SIG-M5 treated with dmso at 0.1 percent for 504 hours (cell line): ENCODE measurements at regions not wholly inside any gene's neighbourhood (a gene's known extent, or its start where the extent isn't known, plus 50 kb on each side); places are given as distances from the start of the nearest gene placed in this dataset.
"Not testable (repeated sequence)": the region's sequence is repeated elsewhere in the genome, so short reads cannot be mapped to it uniquely, and the experiment has no call there.

Experiments used
- DNase-seq: peaks from one replicate; lab custom pipeline; 2025; ENCODE audit not compliant: unreplicated experiment; lab: John Stamatoyannopoulos, UW

- DNase-seq = no peak
Observed at GRCh38 chr17:14744761-14745473, 444.0 kb downstream of the HS3ST3B1 start.

GRCh38 chr17:14741491-14741890 is 440.6 kb downstream of the HS3ST3B1 start:
- no peak for DNase-seq

- DNase-seq = no peak
Observed at GRCh38 chr17:14739656-14740431, 439.0 kb downstream of the HS3ST3B1 start.

GRCh38 chr17:14738652-14738988 is 437.7 kb downstream of the HS3ST3B1 start:
- no peak for DNase-seq

GRCh38 chr17:14737984-14738651 is 437.2 kb downstream of the HS3ST3B1 start:
- peak; percentile 93 for DNase-seq

GRCh38 chr17:14736631-14737030 is 435.8 kb downstream of the HS3ST3B1 start:
- DNase-seq = no peak

GRCh38 chr17:14733376-14733775 is 432.5 kb downstream of the HS3ST3B1 start:
- DNase-seq = no peak

GRCh38 chr17:14732211-14732610 is 431.3 kb downstream of the HS3ST3B1 start:
- DNase-seq = no peak

- DNase-seq = no peak
Observed at GRCh38 chr17:14731591-14731990, 430.7 kb downstream of the HS3ST3B1 start.

- no peak for DNase-seq
Observed at GRCh38 chr17:14730821-14731220, 429.9 kb downstream of the HS3ST3B1 start.

GRCh38 chr17:14725729-14726128 is 424.8 kb downstream of the HS3ST3B1 start:
- DNase-seq = no peak

- no peak for DNase-seq
Observed at GRCh38 chr17:14724770-14725169, 423.9 kb downstream of the HS3ST3B1 start.

- not testable (repeated sequence) for DNase-seq
Observed at GRCh38 chr17:14723349-14723748, 422.5 kb downstream of the HS3ST3B1 start.

GRCh38 chr17:14719942-14720341 is 419.1 kb downstream of the HS3ST3B1 start:
- DNase-seq = no peak

- no peak for DNase-seq
Observed at GRCh38 chr17:14717859-14718258, 417.0 kb downstream of the HS3ST3B1 start.

- DNase-seq = no peak
Observed at GRCh38 chr17:14715561-14715960, 414.7 kb downstream of the HS3ST3B1 start.

- DNase-seq = peak; percentile 74
Observed at GRCh38 chr17:14712611-14713021, 411.7 kb downstream of the HS3ST3B1 start.

GRCh38 chr17:14704121-14704520 is 403.2 kb downstream of the HS3ST3B1 start:
- no peak for DNase-seq

- no peak for DNase-seq
Observed at GRCh38 chr17:14701886-14702285, 401.0 kb downstream of the HS3ST3B1 start.

- DNase-seq = no peak
Observed at GRCh38 chr17:14699574-14700185, 398.8 kb downstream of the HS3ST3B1 start.

- DNase-seq = peak; percentile 65
Observed at GRCh38 chr17:14693382-14693781, 392.5 kb downstream of the HS3ST3B1 start.

GRCh38 chr17:14690704-14691103 is 389.8 kb downstream of the HS3ST3B1 start:
- no peak for DNase-seq
